HG02798 (cell line): ENCODE measurements at regions not wholly inside any gene's neighbourhood (a gene's known extent, or its start where the extent isn't known, plus 50 kb on each side); places are given as distances from the start of the nearest gene placed in this dataset.
"Not testable (repeated sequence)": the region's sequence is repeated elsewhere in the genome, so short reads cannot be mapped to it uniquely, and the experiment has no call there.

Experiments used
- ATAC-seq: cut with Tn5 transposase; IDR thresholded peaks from one replicate; pipeline ENCODE4 v1.9.1; 2021; ENCODE audit warnings: mild to moderate bottlenecking; ENCODE audit not compliant: unreplicated experiment, poor library complexity

DNA sequence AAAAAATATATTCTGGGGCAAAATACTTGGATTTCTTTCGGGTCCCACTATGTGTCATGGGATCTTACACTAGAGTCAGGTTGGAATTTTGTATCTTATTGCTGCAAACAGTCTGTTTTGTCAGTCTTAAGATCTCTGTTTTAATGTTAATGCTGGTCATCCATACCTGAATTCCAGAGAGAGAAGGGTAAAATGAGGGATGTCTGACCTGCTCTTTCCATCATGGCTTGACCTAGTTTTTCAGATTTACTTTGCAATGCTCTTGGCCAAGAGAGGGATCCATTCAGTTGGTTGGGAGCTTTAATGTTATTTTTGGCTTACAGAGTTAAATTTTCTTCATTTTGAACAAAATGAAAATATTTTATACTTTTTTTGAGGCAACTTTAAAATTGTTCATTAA, 117.2 kb downstream of the CASP12 start:
- ATAC-seq: no peak

DNA sequence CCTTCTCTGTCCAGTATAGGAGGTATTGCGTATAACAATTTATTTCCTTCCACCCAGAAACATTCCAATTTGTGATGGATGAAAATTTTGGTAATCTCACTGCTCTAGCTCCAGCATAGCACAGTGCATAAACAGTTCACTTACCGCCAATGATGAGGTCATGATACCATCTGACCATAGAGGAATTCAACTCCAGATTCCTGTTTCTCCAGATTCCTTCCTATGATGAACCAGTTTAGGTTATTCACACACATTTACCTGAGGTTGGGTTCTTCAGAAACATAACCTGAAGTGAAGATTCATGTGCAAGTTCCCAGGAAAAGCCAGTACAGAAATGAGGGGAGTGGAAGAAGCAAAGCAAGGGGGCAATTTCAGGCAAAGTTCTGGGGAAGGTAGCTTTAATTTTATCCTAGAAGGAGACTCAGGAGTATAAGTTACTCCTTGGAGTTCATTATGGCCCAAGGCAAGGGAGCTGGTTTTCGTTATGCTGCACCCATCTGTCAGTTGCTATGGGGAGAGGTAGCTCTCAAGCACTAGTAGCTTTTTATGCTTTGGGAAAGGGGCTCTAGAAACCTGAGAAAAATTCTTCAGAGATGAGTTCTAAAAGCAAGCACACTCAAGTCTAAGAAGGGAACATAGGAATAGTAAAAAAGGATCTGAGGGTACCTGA, 121.6 kb downstream of the CASP12 start:
- no peak for ATAC-seq

DNA sequence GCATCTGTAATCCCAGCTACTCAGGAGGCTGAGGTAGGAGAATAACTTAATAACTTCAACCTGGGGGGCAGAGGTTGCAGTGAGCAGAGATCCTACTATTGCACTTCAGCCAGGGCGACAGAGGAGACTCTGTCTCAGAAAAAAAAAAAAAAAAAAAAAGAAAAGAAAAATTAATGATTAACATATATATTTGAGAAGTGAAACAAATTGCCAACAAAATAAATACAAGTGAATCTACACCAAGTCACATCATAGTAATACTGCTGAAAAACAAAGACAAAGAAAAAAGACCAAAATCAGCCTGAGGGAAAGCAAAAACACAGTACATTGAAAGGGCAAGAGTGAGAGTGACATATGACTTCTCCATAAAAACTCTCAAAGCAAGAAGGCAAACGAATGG, 123.7 kb downstream of the CASP12 start:
- ATAC-seq: no peak

DNA sequence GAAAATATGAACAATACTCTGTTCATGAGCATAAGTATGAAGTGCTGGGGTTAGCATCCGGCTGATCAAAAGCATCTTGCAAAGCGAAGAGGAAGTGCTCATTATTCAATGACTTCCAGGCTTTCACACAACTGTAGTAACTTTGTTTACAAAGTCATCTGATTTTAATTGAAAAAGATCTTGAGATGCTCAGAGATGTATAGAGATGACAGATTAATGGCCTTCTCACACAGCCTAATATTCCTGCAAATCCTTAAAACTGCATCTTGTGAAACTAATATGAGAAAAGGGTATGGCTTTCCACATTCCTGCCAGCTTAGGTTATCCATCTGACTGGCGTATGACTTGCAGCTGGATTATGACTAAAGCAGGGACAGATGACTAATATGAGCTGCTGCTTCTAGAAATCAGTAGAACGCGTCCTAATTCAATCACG, 125.4 kb downstream of the CASP12 start:
- no peak for ATAC-seq

DNA sequence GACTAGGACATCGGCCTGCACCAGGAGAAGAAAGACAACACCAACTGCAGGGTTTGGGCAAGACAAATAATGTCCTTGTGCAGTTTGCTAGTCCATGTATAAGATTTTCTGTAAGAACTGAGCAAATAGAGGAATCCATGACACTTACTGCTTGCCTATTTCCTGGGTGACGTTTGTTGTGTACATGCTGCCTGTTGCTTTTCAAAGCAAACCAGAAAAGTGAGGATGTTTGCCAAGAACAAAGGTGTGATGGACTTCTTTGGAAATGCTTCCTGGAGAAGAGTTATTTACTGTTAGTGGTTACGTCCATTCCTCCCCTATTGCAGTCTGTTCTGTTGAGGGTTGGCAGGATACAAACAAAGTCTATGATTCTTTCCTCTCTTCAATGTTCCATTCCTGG, 126.5 kb downstream of the CASP12 start:
- ATAC-seq: no peak

DNA sequence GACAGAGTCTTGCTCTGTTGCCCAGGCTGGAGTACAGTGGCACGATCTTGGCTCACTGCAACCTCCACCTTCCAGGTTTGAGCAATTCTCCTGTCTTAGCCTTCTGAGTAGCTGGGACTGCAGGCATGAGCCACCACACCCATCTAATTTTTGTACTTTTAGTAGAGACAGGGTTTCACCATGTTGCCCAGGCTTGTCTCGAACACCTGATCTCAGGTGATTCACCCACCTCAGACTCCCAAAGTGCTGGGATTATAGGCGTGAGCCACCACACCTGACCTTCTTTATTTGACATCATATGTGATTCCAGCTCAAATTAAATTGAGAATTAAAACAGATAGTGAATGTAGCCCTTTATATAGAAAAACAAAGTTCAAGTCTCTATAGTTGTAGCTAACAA, 127.2 kb downstream of the CASP12 start:
- ATAC-seq: not testable (repeated sequence)

DNA sequence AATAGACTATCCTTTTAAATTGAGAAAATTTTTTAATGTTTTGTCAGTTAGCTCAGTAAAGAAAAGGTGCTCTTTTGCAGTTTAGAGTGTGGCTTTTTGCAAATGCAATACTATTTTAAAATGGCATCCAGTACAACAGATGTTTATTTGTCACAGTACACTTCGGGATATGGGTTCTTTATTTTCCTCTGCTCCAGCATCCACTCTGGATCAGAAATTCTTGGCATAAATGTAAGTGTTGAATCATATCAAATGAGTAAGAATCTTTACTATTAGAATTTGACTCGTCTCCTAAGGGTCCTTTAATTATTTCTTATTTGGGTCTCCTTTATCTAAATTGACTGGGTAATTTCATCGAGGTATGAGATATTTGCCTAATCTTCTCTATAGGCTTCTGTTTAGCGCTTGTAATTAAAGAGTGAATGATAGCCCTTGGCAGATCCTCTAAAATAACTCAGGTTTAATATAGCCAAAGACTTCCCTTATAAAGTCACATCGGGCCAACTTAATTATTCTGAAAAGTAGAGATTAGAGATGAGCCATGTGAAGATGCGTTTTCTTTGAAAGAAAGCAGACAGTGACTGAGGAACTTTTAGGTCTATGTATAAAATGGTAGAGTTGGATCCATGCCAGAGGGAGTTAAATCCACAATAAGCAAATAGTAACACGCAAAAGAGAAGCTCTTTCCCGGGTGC, 132.7 kb downstream of the CASP12 start:
- no peak for ATAC-seq

DNA sequence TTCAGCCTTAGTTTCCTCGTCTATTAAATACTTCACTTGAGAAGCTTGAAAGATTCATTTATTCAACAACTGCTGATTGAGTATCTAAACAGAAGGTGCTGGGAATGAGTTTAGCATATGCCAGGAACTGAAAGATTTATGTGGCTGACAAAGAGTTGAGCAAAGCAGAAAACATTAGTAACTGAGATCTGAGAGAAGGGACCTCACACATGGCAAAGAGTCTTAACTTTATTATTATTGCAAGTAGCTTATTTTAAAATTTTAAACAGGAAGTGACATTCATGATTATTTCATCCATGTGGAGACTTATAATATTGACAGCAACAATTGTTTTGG, 133.6 kb downstream of the CASP12 start:
- ATAC-seq: no peak

DNA sequence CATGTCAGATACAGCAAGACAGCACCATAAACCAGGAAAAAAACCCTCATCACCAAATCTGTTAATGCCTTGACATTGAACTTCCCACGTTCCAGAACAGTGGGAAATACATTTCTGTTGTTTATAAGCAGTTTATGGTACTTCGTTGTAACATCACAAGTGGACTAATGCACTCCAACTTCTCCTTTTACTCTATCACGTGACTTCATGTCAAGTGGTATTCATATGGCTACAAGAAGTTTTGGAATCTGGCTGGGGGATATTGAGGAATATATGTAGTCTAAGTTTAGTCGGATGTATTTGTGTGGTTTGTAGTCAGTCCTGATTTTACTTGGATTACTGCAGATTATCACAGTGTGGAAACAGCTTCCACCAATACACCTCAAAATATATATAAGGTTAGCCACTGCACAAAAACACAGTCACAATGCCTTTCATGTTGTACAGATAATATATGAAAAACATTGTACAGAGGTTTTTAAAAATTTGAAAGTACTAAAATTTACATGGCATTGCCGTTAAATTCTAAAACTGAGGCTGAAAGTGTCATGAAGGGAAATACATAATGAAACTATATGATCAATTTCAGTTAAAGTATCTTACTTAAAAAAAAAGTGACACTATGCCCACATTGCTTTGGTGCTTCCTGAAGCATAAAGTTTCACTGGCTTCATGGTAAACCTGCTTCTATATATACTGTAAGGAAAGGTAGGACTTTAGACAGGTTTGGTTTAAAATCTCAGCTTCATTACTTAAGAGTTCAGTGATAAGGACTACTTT, 134.1 kb downstream of the CASP12 start:
- no peak for ATAC-seq

DNA sequence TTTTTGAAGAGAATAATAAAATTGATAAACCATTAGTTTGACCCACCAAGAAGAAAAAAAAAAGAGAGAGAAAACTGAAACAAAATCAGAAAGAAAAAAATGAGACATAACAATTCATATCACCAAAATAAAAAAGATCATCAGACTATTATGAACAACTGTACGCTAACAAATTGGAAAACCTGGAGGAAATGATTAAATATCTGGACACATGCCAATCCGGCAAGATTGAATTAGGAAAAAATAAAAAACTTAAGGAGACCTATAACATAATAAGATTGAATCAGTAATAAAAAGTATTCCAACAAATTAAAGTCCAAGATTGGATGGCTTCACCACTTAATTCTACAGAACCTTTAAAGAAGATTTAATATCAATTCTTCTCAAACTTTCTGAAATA, 136.7 kb downstream of the CASP12 start:
- no peak for ATAC-seq

DNA sequence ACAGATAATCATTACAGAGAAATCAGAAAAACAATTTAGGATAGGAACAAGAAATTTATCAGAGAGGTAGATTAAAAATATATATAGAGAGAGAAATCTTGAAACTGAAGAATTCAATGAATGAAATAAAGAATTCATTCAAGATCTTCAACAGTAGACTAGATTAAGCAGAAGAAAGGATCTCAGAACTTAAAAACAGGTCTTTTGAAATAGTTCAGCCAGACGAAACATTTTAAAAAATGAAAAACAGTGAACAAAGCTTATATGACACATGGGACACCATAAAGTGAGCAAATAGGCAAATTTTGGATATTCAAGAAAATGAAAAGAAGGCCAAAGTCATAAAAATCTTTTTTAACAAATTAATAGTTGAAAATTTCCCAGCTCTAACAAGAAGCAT, 138.8 kb downstream of the CASP12 start:
- no peak for ATAC-seq

DNA sequence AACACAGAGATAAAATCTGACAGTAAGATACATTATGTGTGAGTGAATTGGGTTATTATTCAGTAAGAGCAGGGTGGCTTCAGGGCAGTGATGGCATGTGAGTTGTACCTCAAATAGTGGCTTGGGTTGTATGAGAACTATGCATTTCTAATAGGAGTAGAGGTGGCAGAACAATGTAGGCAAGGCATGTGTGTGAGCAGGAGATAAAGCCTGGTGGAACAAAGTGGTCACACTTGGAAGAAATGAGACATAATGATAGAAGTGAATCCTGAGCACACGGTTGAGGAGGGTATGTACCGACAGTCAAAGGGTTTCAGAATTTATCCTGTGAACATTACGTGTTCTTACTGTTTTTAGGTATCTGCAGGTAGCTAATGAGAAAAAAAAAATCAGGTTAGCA, 159.3 kb downstream of the CASP12 start:
- no peak for ATAC-seq

DNA sequence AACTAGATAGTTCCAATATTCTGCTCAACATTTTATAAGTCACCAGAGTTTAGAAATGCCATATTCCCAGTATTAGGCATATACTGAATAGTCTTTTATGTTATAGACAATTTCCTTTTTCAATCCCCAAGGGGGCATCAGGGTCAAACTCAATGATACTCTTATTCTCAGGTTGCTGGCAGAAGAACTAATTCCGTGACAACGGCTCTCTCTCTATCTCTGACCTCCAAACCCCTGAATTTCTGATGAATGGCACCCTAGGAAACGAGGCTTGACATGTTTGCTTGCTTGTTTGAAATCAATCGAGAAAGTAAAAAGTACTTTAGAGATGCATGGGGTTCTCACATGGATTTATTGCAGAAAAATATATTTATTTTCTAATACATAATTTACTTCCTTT, 160.1 kb downstream of the CASP12 start:
- no peak for ATAC-seq

DNA sequence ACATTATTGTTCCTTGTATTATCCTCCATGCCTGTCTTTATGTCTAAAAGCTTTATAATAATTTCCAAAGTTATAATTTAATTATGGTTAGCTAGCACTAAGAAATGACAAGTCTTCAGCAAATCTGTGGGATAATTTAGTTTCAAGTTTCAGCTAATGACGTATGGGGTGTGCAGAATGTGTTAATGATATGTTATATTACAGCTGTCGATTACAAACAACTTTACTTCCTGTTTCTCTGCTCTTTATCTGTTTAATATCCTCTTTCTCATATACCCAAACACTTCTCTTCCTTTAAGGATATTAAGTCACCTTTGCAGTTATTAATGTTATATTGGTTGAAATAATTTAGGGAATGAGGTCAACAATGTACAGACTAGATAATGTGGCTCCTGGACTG, 161.8 kb downstream of the CASP12 start:
- ATAC-seq: no peak

DNA sequence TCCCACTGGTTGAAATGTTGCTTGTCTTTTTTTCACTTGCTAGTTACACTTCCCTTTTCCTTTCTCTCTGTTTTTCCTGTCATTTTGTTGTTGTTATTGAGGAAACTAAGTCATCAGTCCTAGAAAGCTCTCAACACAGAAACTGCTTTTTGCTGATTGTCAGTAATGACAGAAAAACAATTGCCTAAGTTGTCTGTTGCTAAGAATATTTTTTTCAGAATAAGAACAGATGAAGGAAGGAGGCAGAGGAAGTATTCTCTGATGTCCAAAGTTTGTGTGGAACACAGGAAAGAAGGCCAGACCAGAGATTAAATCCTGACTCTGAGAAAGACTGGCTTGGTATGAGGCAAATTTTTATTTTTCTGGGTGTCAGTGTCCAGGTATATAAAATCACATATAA, 163.3 kb downstream of the CASP12 start:
- ATAC-seq: no peak

DNA sequence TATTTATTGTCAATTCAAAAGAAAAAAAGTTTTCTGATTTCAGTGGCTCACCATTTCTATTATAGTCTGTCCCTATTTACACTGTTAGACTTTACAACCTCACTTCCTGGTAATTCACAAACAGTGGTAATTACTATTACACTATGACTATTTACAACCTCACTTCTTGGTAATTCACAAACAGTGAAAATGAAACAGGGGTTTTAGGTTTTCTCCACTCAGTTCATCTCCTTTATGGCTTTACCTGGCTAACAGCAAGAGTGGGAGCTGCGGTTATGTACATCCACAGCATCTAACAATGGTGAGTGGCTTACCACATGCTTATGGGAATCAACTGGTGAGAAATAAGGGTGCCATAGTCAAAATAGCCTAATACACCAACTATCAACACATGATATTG, 166.4 kb downstream of the CASP12 start:
- ATAC-seq: no peak

DNA sequence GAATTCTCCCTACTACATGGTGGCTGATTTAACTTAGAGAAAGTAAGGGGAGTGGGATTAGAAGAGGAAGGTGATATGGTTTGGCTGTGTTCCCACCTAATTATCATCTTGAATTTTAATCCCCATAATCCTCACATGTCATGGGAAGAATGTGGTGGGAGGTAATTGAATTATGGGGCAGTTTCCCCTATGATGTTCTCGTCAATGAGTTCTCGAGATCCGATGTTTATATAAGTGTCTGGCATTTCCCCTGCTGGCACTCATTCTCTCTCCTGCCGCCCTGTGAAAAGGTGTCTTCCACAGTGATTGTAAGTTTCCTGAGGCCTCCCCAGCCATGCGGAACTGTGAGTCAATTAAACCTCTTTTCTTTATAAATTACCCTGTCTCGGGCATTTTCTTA, 169.3 kb downstream of the CASP12 start:
- ATAC-seq: no peak

DNA sequence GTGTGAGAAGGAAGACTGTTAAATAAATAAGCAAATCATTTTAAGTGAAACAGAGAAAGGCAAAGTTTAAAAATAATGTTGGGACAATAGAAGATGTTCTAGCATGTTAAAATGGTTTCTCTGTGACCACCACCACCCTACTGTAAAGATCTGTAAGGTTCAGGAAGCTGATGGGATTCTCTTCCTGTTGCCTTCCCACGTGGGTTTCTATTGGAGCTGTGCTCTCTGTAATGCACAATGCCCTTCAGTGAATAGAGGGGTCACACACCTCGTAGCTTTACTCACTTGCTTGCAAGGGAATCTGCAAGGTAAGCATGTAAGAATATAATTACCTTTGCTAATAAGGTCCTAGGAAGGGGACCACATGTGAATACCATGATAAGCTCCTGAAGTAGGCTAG, 170.5 kb downstream of the CASP12 start:
- no peak for ATAC-seq

DNA sequence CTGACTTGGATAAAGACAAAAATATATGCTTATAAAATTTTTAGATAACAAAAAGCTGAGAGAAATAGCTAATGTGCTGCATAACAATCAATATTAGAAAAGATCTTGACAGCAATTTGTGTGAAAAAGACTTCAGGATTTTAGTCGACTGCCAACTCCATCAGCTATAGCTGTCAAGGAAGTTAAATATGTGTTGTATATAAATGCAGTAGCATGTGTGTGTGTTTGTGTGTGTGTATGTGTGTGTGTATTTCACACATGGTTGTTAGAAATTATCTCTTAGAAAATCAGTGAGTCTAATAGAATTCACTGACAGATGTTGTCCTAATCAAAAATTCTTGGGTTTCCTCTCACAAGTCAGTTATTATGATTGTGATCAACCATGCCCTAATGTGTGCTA, 171.2 kb downstream of the CASP12 start:
- no peak for ATAC-seq

DNA sequence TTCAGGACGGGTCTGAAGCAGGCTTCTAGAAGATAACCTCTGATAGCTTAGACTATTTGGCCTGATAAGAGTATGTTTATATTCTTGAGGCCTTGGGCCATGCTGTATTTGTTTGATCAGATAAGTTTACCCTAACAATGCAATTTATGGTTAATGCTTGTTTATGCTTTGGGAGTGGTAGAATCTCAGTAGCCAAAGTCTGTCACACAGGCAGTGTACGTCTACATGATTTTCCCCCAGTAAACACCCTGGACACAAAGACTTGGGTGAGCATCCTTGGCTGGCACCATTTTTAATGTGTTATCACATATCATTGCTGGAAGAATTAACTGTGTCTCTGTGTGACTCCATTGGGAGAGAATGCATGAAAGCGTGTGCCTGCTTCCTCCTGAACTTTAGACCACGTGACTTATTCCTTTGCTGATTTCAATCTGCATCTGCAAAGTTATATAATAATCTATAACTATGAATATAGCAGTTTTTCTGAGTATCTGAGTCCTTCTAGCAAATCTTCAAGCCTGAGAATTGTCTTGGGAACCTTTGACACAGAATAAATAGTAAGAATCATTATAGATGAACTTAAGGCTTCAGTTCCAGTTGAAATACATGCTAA, 172.4 kb downstream of the CASP12 start:
- no peak for ATAC-seq

DNA sequence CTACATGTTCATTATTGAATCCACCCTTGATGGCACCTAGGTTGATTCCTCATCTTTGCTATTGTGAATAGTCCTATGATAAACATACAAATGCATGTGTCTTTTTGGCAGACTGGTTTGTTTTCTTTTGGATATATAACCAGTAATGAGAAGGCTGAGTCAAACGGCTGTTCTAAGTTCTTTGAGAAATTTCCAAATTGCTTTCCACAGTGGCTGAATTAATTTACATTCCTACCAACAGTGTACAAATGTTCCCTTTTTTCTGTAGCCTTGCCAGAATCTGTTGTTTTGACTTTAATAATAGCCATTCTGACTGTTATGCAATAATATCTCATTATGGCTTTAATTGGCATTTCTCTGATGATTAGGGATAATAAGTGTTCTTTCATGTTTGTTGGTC, 184.9 kb downstream of the CASP12 start:
- ATAC-seq: no peak
